Mesendoderm (in vitro differentiated cells): ENCODE measurements at regions not wholly inside any gene's neighbourhood (a gene's known extent, or its start where the extent isn't known, plus 50 kb on each side); places are given as distances from the start of the nearest gene placed in this dataset.
A peak's percentile ranks its signal among the peaks of the same experiment; 100 is the strongest.

Source experiments
- DNase-seq: peaks from one replicate; pipeline ENCODE4 v3.0.0; 2013
- H2AK5ac ChIP-seq: 2 replicates; pipeline ENCODE4 v1.6.1; 2013; ENCODE audit warnings: low read length, inconsistent platforms
- H2BK120ac ChIP-seq: 2 replicates; pipeline ENCODE4 v1.6.1; 2013; ENCODE audit warnings: low read depth, mild to moderate bottlenecking, low read length, moderate library complexity, mixed read lengths
- H2BK15ac ChIP-seq: replicated peaks from 2 replicates; pipeline ENCODE4 v1.6.1; 2013; ENCODE audit warnings: low read depth, mild to moderate bottlenecking, moderate library complexity
- H2BK5ac ChIP-seq: 2 replicates; pipeline ENCODE4 v1.6.1; 2013; ENCODE audit warnings: low read length, inconsistent platforms
- H3K18ac ChIP-seq: 2 replicates; pipeline ENCODE4 v1.6.1; 2013; ENCODE audit warnings: mild to moderate bottlenecking, low read length, mixed read lengths
- H3K23ac ChIP-seq: one replicate; pipeline ENCODE4 v1.6.1; 2013; ENCODE audit warnings: low read length
- H3K27ac ChIP-seq: 2 replicates; pipeline ENCODE4 v1.5.1; 2013; ENCODE audit warnings: low read depth, mild to moderate bottlenecking, inconsistent platforms, low read length, moderate library complexity
- H3K27me3 ChIP-seq: 2 replicates; pipeline ENCODE4 v1.6.1; 2013; ENCODE audit warnings: low read length, control low read depth, mild to moderate bottlenecking, inconsistent platforms; ENCODE audit not compliant: insufficient read depth, poor library complexity
- H3K36me3 ChIP-seq: 2 replicates; pipeline ENCODE4 v1.6.1; 2013; ENCODE audit warnings: low read length, inconsistent platforms; ENCODE audit not compliant: control insufficient read depth, insufficient read depth
- H3K4ac ChIP-seq: one replicate; pipeline ENCODE4 v1.6.1; 2013; ENCODE audit warnings: low read depth, mild to moderate bottlenecking, low read length, moderate library complexity
- H3K4me1 ChIP-seq: 2 replicates; pipeline ENCODE4 v1.6.1; 2013; ENCODE audit warnings: low read depth, low read length, inconsistent platforms; ENCODE audit not compliant: control insufficient read depth
- H3K4me2 ChIP-seq: 2 replicates; pipeline ENCODE4 v1.6.1; 2013; ENCODE audit warnings: low read length
- H3K4me3 ChIP-seq: 2 replicates; pipeline ENCODE4 v1.5.1; 2013; ENCODE audit warnings: mild to moderate bottlenecking, low read length
- H3K56ac ChIP-seq: one replicate; pipeline ENCODE4 v1.6.1; 2013; ENCODE audit warnings: low read length
- H3K79me1 ChIP-seq: 2 replicates; pipeline ENCODE4 v1.6.1; 2013; ENCODE audit warnings: low read length, inconsistent platforms
- H3K79me2 ChIP-seq: 2 replicates; pipeline ENCODE4 v1.6.1; 2013; ENCODE audit warnings: mild to moderate bottlenecking, low read length; ENCODE audit not compliant: control insufficient read depth, insufficient read depth
- H3K9ac ChIP-seq: 2 replicates; pipeline ENCODE4 v1.6.1; 2013; ENCODE audit warnings: low read length, inconsistent platforms
- H4K5ac ChIP-seq: one replicate; pipeline ENCODE4 v1.6.1; 2013; ENCODE audit warnings: low read length
- H4K8ac ChIP-seq: one replicate; pipeline ENCODE4 v1.6.1; 2013; ENCODE audit warnings: low read depth, mild to moderate bottlenecking, control low read depth, low read length, moderate library complexity
- WGBS: extraction: QIAGEN DNeasy Blood & Tissue Kit; methylation state at CpG from one replicate; pipeline ENCODE4 v1.1.7; 2013; ENCODE audit warnings: low lambda C conversion rate, missing lambda C conversion rate; ENCODE audit not compliant: insufficient coverage; ENCODE audit errors: extremely low coverage; 5-methylcytosine and 5-hydroxymethylcytosine counted together

DNA sequence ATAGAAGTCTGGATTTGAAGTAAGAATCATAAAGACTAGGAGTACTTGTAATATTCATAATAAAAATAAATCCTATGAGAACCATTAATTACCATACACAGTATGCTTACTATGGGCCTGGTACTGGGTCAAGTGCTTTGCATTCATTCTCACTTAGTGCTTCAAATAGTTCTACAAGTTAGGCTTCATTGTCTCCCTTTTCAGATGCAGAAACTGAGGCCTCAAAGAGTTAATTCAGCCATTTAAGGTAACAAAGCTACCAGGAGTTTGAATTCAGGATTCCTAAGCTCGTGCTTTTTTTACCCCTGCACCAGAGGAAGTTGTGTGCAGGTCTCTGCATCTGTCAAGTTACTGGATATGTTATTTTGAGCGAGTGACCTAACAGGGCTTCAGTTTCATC, 1098.4 kb upstream of the EEF2KMT start:
- H2BK5ac ChIP-seq: no peak overlapping the region
- WGBS: no CpG with 5 or more reads among the region's 2 CpGs
- H3K79me1 ChIP-seq: no peaks in the 10 kb centered on the region
- H3K56ac ChIP-seq: no peak overlapping the region
- no peak overlapping the region for H2AK5ac ChIP-seq
- H4K8ac ChIP-seq: no peak overlapping the region
- no peak overlapping the region for H3K18ac ChIP-seq
- no peak overlapping the region for H3K23ac ChIP-seq
- no peak overlapping the region for H3K27ac ChIP-seq
- H3K36me3 ChIP-seq: no peaks in the 10 kb centered on the region
- no peaks in the 10 kb centered on the region for H3K4me1 ChIP-seq
- H2BK15ac ChIP-seq: no peak overlapping the region
- no peak overlapping the region for H3K4me2 ChIP-seq
- no peak overlapping the region for H3K4me3 ChIP-seq
- H4K5ac ChIP-seq: no peak overlapping the region
- H3K79me2 ChIP-seq: no peaks in the 10 kb centered on the region
- no peak for DNase-seq
- H3K27me3 ChIP-seq: no peaks in the 10 kb centered on the region
- H3K9ac ChIP-seq: no peak overlapping the region
- H3K4ac ChIP-seq: no peak overlapping the region
- H2BK120ac ChIP-seq: no peak overlapping the region

GRCh38 chr16:6193718-6194117, 1096.1 kb upstream of the EEF2KMT start:
- Histone ChIP-seq H3K27me3 (no peaks in the 10 kb centered on the region), H3K4me1 (no peaks in the 10 kb centered on the region), H3K9ac (no peak overlapping the region), H2BK120ac (no peak overlapping the region), H2BK15ac (no peak overlapping the region), H2BK5ac (no peak overlapping the region), H3K4me2 (no peak overlapping the region), H3K18ac (no peak overlapping the region), H3K27ac (no peak overlapping the region), H4K5ac (no peak overlapping the region), H3K79me1 (no peaks in the 10 kb centered on the region), H3K56ac (no peak overlapping the region), H3K79me2 (no peaks in the 10 kb centered on the region), H3K4me3 (no peak overlapping the region), H2AK5ac (no peak overlapping the region), H3K36me3 (no peaks in the 10 kb centered on the region), H4K8ac (no peak overlapping the region), H3K23ac (no peak overlapping the region), H3K4ac (no peak overlapping the region)
- no CpG with 5 or more reads among the region's 3 CpGs for WGBS
- DNase-seq: peak; percentile 95

GRCh38 chr16:6192984-6193383, 1095.4 kb upstream of the EEF2KMT start:
- no peaks in the 10 kb centered on the region for H3K4me1 ChIP-seq
- no peak overlapping the region for H3K56ac ChIP-seq
- H2AK5ac ChIP-seq: no peak overlapping the region
- H2BK120ac ChIP-seq: no peak overlapping the region
- H3K23ac ChIP-seq: no peak overlapping the region
- H3K4me2 ChIP-seq: no peak overlapping the region
- no CpG with 5 or more reads among the region's 5 CpGs for WGBS
- H3K4ac ChIP-seq: no peak overlapping the region
- no peak overlapping the region for H4K8ac ChIP-seq
- no peak overlapping the region for H3K18ac ChIP-seq
- no peak overlapping the region for H2BK15ac ChIP-seq
- H3K4me3 ChIP-seq: no peak overlapping the region
- H3K79me2 ChIP-seq: no peaks in the 10 kb centered on the region
- H2BK5ac ChIP-seq: no peak overlapping the region
- no peak overlapping the region for H3K9ac ChIP-seq
- no peak for DNase-seq
- no peak overlapping the region for H4K5ac ChIP-seq
- H3K27ac ChIP-seq: no peak overlapping the region
- H3K27me3 ChIP-seq: no peaks in the 10 kb centered on the region
- H3K36me3 ChIP-seq: no peaks in the 10 kb centered on the region
- H3K79me1 ChIP-seq: no peaks in the 10 kb centered on the region

GRCh38 chr16:6192532-6192931, 1094.9 kb upstream of the EEF2KMT start:
- H3K79me1 ChIP-seq: no peaks in the 10 kb centered on the region
- no peak overlapping the region for H3K4ac ChIP-seq
- H2BK120ac ChIP-seq: no peak overlapping the region
- no peak overlapping the region for H2BK15ac ChIP-seq
- no peak overlapping the region for H2AK5ac ChIP-seq
- no peak overlapping the region for H3K27ac ChIP-seq
- no peak overlapping the region for H3K4me2 ChIP-seq
- no peak overlapping the region for H2BK5ac ChIP-seq
- H3K36me3 ChIP-seq: no peaks in the 10 kb centered on the region
- no peak overlapping the region for H3K23ac ChIP-seq
- no peak overlapping the region for H3K9ac ChIP-seq
- no peaks in the 10 kb centered on the region for H3K4me1 ChIP-seq
- no peaks in the 10 kb centered on the region for H3K27me3 ChIP-seq
- H4K8ac ChIP-seq: no peak overlapping the region
- no peak overlapping the region for H3K56ac ChIP-seq
- WGBS: no CpG with 5 or more reads among the region's 3 CpGs
- H3K18ac ChIP-seq: no peak overlapping the region
- no peak overlapping the region for H3K4me3 ChIP-seq
- DNase-seq: no peak
- H3K79me2 ChIP-seq: no peaks in the 10 kb centered on the region
- H4K5ac ChIP-seq: no peak overlapping the region

DNA sequence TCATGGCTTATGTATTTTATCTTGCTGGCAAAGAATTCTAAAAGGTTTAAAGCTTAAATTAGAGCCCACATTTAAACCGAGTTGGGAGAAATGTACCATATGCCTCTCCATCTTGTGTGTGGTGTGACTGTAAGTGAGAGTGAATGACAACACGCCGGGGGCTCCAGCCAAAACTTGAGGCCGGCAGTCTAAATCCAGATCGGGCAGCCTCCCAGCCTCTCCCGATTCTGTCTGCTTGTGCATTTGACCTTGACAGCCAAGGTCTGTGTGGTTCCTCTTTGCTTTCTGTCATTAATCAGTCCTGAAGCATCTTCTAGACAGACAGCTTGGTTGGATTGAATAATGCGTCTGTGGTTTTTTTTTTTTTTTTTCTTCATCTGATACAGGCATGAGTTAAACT, 1093.2 kb upstream of the EEF2KMT start:
- H2AK5ac ChIP-seq: no peak overlapping the region
- H3K56ac ChIP-seq: no peak overlapping the region
- no peak overlapping the region for H2BK5ac ChIP-seq
- H3K79me1 ChIP-seq: no peaks in the 10 kb centered on the region
- no peak overlapping the region for H2BK15ac ChIP-seq
- no peaks in the 10 kb centered on the region for H3K4me1 ChIP-seq
- H3K27ac ChIP-seq: no peak overlapping the region
- H3K27me3 ChIP-seq: no peaks in the 10 kb centered on the region
- H4K8ac ChIP-seq: no peak overlapping the region
- WGBS: no CpG with 5 or more reads among the region's 7 CpGs
- no peak overlapping the region for H3K4me3 ChIP-seq
- no peak for DNase-seq
- no peaks in the 10 kb centered on the region for H3K36me3 ChIP-seq
- H4K5ac ChIP-seq: no peak overlapping the region
- no peak overlapping the region for H3K9ac ChIP-seq
- no peak overlapping the region for H3K23ac ChIP-seq
- H3K4ac ChIP-seq: no peak overlapping the region
- no peak overlapping the region for H2BK120ac ChIP-seq
- H3K18ac ChIP-seq: no peak overlapping the region
- no peak overlapping the region for H3K4me2 ChIP-seq
- no peaks in the 10 kb centered on the region for H3K79me2 ChIP-seq

GRCh38 chr16:6189216-6189615, 1091.6 kb upstream of the EEF2KMT start:
- Histone ChIP-seq H3K27me3 (no peaks in the 10 kb centered on the region), H4K5ac (no peak overlapping the region), H3K79me1 (no peaks in the 10 kb centered on the region), H3K18ac (no peak overlapping the region), H3K27ac (no peak overlapping the region), H3K4me1 (no peaks in the 10 kb centered on the region), H3K4me2 (no peak overlapping the region), H2BK15ac (no peak overlapping the region), H3K79me2 (no peaks in the 10 kb centered on the region), H4K8ac (no peak overlapping the region), H2AK5ac (no peak overlapping the region), H2BK120ac (no peak overlapping the region), H3K56ac (no peak overlapping the region), H2BK5ac (no peak overlapping the region), H3K36me3 (no peaks in the 10 kb centered on the region), H3K4ac (no peak overlapping the region), H3K23ac (no peak overlapping the region), H3K9ac (no peak overlapping the region), H3K4me3 (no peak overlapping the region)
- no CpG with 5 or more reads among the region's 9 CpGs for WGBS
- no peak for DNase-seq
